Neural cell (in vitro differentiated cells): ENCODE measurements at regions not wholly inside any gene's neighbourhood (a gene's known extent, or its start where the extent isn't known, plus 50 kb on each side); places are given as distances from the start of the nearest gene placed in this dataset.
"Not testable (repeated sequence)": the region's sequence is repeated elsewhere in the genome, so short reads cannot be mapped to it uniquely, and the experiment has no call there.

Experiments
- EP300 ChIP-seq: fragments of 450-650 bp; conservative IDR thresholded peaks from 2 replicates; pipeline ENCODE4 v1.6.1; 2014; ENCODE audit warnings: antibody characterized with exemption, mild to moderate bottlenecking, moderate library complexity; ENCODE audit not compliant: poor library complexity, severe bottlenecking
- EZH2 ChIP-seq: fragments of 200-600, 300-800 bp; shearing (Covaris generic), sonication (generic); IDR thresholded peaks from 2 replicates; pipeline ENCODE4 v1.6.1; 2014; ENCODE audit warnings: antibody characterized with exemption, low read length, borderline replicate concordance, mild to moderate bottlenecking; ENCODE audit not compliant: insufficient read depth, poor library complexity, severe bottlenecking
- MXI1 ChIP-seq: fragments of 450-650 bp; conservative IDR thresholded peaks from 2 replicates; pipeline ENCODE4 v1.6.1; 2014; ENCODE audit warnings: antibody characterized with exemption, mild to moderate bottlenecking; ENCODE audit not compliant: poor library complexity, severe bottlenecking
- POLR2AphosphoS5 ChIP-seq: IDR thresholded peaks from 2 replicates; pipeline ENCODE4 v1.6.1; 2012
- RAD21 ChIP-seq: fragments of 450-650 bp; conservative IDR thresholded peaks from 2 replicates; pipeline ENCODE4 v1.6.1; 2014; ENCODE audit warnings: antibody characterized with exemption, mild to moderate bottlenecking, moderate library complexity
- SMC3 ChIP-seq: fragments of 450-650 bp; conservative IDR thresholded peaks from 2 replicates; pipeline ENCODE4 v1.6.1; 2014; ENCODE audit warnings: antibody characterized with exemption, mild to moderate bottlenecking, moderate library complexity; ENCODE audit not compliant: poor library complexity
- TAF1 ChIP-seq: IDR thresholded peaks from 2 replicates; pipeline ENCODE4 v1.6.1; 2012; ENCODE audit warnings: low read depth
- TF ChIP-seq, protein P1 (sequence below): fragments of 450-650 bp; IDR thresholded peaks from 2 replicates; pipeline ENCODE4 v1.5.1; 2014; ENCODE audit warnings: antibody characterized with exemption, mild to moderate bottlenecking, moderate library complexity; ENCODE audit not compliant: poor library complexity, severe bottlenecking
- TF ChIP-seq, protein P2 (sequence below): IDR thresholded peaks from 2 replicates; pipeline ENCODE4 v1.6.1; 2012; ENCODE audit warnings: borderline replicate concordance

DNA sequence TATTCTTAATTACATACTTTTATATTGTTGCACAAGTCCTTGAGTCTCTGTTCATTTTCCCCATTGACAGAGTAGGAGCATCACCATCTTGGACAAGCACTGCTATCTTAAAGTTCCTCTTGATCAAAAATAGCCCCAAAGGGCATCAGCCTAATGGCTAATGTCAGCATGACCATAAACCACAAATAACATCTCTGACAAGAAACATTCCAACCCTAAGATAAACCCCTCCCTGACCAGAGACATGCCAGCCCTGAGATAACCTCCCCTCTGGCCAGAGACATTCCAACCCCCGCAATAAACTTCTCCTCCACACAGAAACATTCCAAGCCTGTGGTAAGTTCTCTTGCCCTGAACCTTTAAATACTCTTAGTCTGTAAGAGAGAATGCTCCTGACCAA is 293.7 kb downstream of the ANXA1 start:
- TF ChIP-seq POLR2AphosphoS5, MXI1, TAF1, EZH2, RAD21, EP300, SMC3: not testable (repeated sequence)
- TF ChIP-seq, protein P1, sequence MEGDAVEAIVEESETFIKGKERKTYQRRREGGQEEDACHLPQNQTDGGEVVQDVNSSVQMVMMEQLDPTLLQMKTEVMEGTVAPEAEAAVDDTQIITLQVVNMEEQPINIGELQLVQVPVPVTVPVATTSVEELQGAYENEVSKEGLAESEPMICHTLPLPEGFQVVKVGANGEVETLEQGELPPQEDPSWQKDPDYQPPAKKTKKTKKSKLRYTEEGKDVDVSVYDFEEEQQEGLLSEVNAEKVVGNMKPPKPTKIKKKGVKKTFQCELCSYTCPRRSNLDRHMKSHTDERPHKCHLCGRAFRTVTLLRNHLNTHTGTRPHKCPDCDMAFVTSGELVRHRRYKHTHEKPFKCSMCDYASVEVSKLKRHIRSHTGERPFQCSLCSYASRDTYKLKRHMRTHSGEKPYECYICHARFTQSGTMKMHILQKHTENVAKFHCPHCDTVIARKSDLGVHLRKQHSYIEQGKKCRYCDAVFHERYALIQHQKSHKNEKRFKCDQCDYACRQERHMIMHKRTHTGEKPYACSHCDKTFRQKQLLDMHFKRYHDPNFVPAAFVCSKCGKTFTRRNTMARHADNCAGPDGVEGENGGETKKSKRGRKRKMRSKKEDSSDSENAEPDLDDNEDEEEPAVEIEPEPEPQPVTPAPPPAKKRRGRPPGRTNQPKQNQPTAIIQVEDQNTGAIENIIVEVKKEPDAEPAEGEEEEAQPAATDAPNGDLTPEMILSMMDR: not testable (repeated sequence)
- TF ChIP-seq, protein P2, sequence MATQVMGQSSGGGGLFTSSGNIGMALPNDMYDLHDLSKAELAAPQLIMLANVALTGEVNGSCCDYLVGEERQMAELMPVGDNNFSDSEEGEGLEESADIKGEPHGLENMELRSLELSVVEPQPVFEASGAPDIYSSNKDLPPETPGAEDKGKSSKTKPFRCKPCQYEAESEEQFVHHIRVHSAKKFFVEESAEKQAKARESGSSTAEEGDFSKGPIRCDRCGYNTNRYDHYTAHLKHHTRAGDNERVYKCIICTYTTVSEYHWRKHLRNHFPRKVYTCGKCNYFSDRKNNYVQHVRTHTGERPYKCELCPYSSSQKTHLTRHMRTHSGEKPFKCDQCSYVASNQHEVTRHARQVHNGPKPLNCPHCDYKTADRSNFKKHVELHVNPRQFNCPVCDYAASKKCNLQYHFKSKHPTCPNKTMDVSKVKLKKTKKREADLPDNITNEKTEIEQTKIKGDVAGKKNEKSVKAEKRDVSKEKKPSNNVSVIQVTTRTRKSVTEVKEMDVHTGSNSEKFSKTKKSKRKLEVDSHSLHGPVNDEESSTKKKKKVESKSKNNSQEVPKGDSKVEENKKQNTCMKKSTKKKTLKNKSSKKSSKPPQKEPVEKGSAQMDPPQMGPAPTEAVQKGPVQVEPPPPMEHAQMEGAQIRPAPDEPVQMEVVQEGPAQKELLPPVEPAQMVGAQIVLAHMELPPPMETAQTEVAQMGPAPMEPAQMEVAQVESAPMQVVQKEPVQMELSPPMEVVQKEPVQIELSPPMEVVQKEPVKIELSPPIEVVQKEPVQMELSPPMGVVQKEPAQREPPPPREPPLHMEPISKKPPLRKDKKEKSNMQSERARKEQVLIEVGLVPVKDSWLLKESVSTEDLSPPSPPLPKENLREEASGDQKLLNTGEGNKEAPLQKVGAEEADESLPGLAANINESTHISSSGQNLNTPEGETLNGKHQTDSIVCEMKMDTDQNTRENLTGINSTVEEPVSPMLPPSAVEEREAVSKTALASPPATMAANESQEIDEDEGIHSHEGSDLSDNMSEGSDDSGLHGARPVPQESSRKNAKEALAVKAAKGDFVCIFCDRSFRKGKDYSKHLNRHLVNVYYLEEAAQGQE: not testable (repeated sequence)
